GM23338 (cell line): ENCODE measurements at regions not wholly inside any gene's neighbourhood (a gene's known extent, or its start where the extent isn't known, plus 50 kb on each side); places are given as distances from the start of the nearest gene placed in this dataset.

Experiments
- ATAC-seq: fragments of 200-7000 bp; cut with Tn5 transposase; 3 replicates; pipeline ENCODE4 v1.9.1; 2020
- DNase-seq: peaks from one replicate; pipeline ENCODE4 v3.0.0-alpha.2; 2015; ENCODE audit warnings: low spot score
- H2AFZ ChIP-seq: fragments of 200-600 bp; sonication (generic); 2 replicates; pipeline ENCODE4 v1.8.0; 2016; ENCODE audit warnings: antibody characterized with exemption, mild to moderate bottlenecking, moderate library complexity
- H3F3A ChIP-seq: fragments of 200-600 bp; sonication (generic); replicated peaks from 2 replicates; pipeline ENCODE4 v1.8.0; 2017; ENCODE audit warnings: antibody characterized with exemption, mixed run types, low read depth
- H3K27ac ChIP-seq: fragments of 200-600 bp; sonication (generic); 2 replicates; pipeline ENCODE4 v1.6.1; 2016; ENCODE audit warnings: low read depth
- H3K27me3 ChIP-seq: fragments of 200-600 bp; sonication (generic); 2 replicates; pipeline ENCODE4 v1.8.0; 2016; ENCODE audit warnings: mild to moderate bottlenecking, mixed run types, moderate library complexity; ENCODE audit not compliant: insufficient read depth
- H3K36me3 ChIP-seq: fragments of 200-600 bp; sonication (generic); 2 replicates; pipeline ENCODE4 v1.8.0; 2016; ENCODE audit warnings: mild to moderate bottlenecking; ENCODE audit not compliant: insufficient read depth
- H3K4me1 ChIP-seq: fragments of 200-600 bp; sonication (generic); 2 replicates; pipeline ENCODE4 v1.8.0; 2016; ENCODE audit warnings: mild to moderate bottlenecking, moderate library complexity; ENCODE audit not compliant: insufficient read depth
- H3K4me2 ChIP-seq: fragments of 200-600 bp; sonication (generic); 2 replicates; pipeline ENCODE4 v1.7.1; 2017; ENCODE audit warnings: mixed run types
- H3K4me3 ChIP-seq: fragments of 200-600 bp; sonication (generic); 2 replicates; pipeline ENCODE4 v1.6.1; 2016; ENCODE audit warnings: mixed run types
- H3K79me2 ChIP-seq: fragments of 200-600 bp; sonication (generic); replicated peaks from 2 replicates; pipeline ENCODE4 v1.8.0; 2017; ENCODE audit warnings: mild to moderate bottlenecking; ENCODE audit not compliant: insufficient read depth
- H3K9me2 ChIP-seq: fragments of 200-600 bp; sonication (generic); 2 replicates; pipeline ENCODE4 v1.8.0; 2017; ENCODE audit not compliant: insufficient read depth
- H4K20me1 ChIP-seq: fragments of 200-600 bp; sonication (generic); replicated peaks from 2 replicates; pipeline ENCODE4 v1.8.0; 2017; ENCODE audit warnings: mild to moderate bottlenecking; ENCODE audit not compliant: insufficient read depth
- H3K27ac Mint-ChIP-seq: 2 replicates; pipeline ENCODE4 v1.8.0; 2020; ENCODE audit warnings: inconsistent platforms, mild to moderate bottlenecking, moderate library complexity, mixed read lengths
- H3K27me3 Mint-ChIP-seq: 3 replicates; pipeline ENCODE4 v1.8.0; 2022; ENCODE audit warnings: low read depth, mild to moderate bottlenecking, moderate library complexity, mixed read lengths, inconsistent platforms; ENCODE audit not compliant: insufficient read depth, poor library complexity
- H3K36me3 Mint-ChIP-seq: 3 replicates; pipeline ENCODE4 v1.8.0; 2021; ENCODE audit warnings: low read depth, mild to moderate bottlenecking, inconsistent platforms, moderate library complexity, mixed read lengths
- H3K4me1 Mint-ChIP-seq: 3 replicates; pipeline ENCODE4 v1.8.0; 2020; ENCODE audit warnings: mild to moderate bottlenecking, inconsistent platforms, mixed read lengths
- H3K4me3 Mint-ChIP-seq: 3 replicates; pipeline ENCODE4 v1.8.0; 2021; ENCODE audit warnings: moderate library complexity, mild to moderate bottlenecking, inconsistent platforms, mixed read lengths
- H3K9me3 Mint-ChIP-seq: 3 replicates; pipeline ENCODE4 v1.8.0; 2020; ENCODE audit warnings: moderate library complexity, mild to moderate bottlenecking, inconsistent platforms, mixed read lengths
- EZH2 ChIP-seq: fragments of 200-600 bp; sonication (generic); IDR thresholded peaks from one replicate; pipeline ENCODE4 v1.8.0; 2017; ENCODE audit warnings: antibody characterized with exemption, mild to moderate bottlenecking, low read depth; ENCODE audit not compliant: unreplicated experiment
- EZH2phosphoT487 ChIP-seq: fragments of 200-600 bp; sonication (generic); IDR thresholded peaks from one replicate; pipeline ENCODE4 v1.8.1; 2018; ENCODE audit warnings: antibody characterized with exemption; ENCODE audit not compliant: unreplicated experiment
- JUNB ChIP-seq: IDR thresholded peaks from one replicate; pipeline ENCODE4 v1.6.1; 2016; ENCODE audit warnings: antibody characterized with exemption; ENCODE audit not compliant: unreplicated experiment
- POLR2AphosphoS5 ChIP-seq: IDR thresholded peaks from 2 replicates; pipeline ENCODE4 v1.6.1; 2016; ENCODE audit warnings: antibody characterized with exemption, low read depth
- REST ChIP-seq: IDR thresholded peaks from one replicate; pipeline ENCODE4 v1.6.1; 2018; ENCODE audit warnings: antibody characterized with exemption; ENCODE audit not compliant: unreplicated experiment
- ZNF114 ChIP-seq: fragments of 250-450 bp; sonication (Bioruptor Pico); IDR thresholded peaks from 2 replicates; pipeline ENCODE4 v1.5.0; 2020; ENCODE audit warnings: mild to moderate bottlenecking, moderate library complexity
- ZNF331 ChIP-seq: fragments of 250-450 bp; sonication (Bioruptor Pico); IDR thresholded peaks from 2 replicates; pipeline ENCODE4 v1.5.0; 2020; ENCODE audit warnings: low read depth, mild to moderate bottlenecking, moderate library complexity
- ZNF462 ChIP-seq: fragments of 250-450 bp; sonication (Bioruptor Pico); IDR thresholded peaks from 2 replicates; pipeline ENCODE4 v1.5.0; 2020; ENCODE audit warnings: mild to moderate bottlenecking, moderate library complexity

- Histone ChIP-seq H3K4me1 (no peaks in the 10 kb centered on the region; the same call in 1 of the 2 replicates), H3K4me3 (no peak overlapping the region), H3K27me3 (no peaks in the 10 kb centered on the region), H3K79me2 (no peaks in the 10 kb centered on the region), H2AFZ (no peak overlapping the region), H3K27ac (no peak overlapping the region), H3F3A (no peaks in the 10 kb centered on the region), H3K36me3 (no peaks in the 10 kb centered on the region), H3K9me2 (0 out of 2 replicates have a peak, but pooled peaks cover 2% of the 10 kb centered on the region), H4K20me1 (no peaks in the 10 kb centered on the region), H3K4me2 (no peak overlapping the region)
- TF ChIP-seq EZH2phosphoT487, result no peak
- no peak for TF ChIP-seq ZNF114 (CRISPR knock-in tag)
- no peak for TF ChIP-seq POLR2AphosphoS5
- TF ChIP-seq EZH2, result no peak
- no peak for TF ChIP-seq ZNF462 (CRISPR knock-in tag)
- TF ChIP-seq REST, result no peak
- no peak for TF ChIP-seq JUNB
- TF ChIP-seq ZNF331 (CRISPR knock-in tag), result no peak
- H3K27ac Mint-ChIP-seq, result no peak overlapping the region
- no peaks in the 10 kb centered on the region for H3K36me3 Mint-ChIP-seq
- H3K4me3 Mint-ChIP-seq, result no peak overlapping the region
- H3K9me3 Mint-ChIP-seq, result no peaks in the 10 kb centered on the region
- no peak for ATAC-seq
- peaks cover 16% of the 10 kb centered on the region for H3K27me3 Mint-ChIP-seq
- peaks cover 11% of the 10 kb centered on the region for H3K4me1 Mint-ChIP-seq
- no peak for DNase-seq
Observed at GRCh38 chr7:131687296-131687695, 130.9 kb upstream of the PODXL start.
